Neural progenitor cell (in vitro differentiated cells): ENCODE measurements at regions not wholly inside any gene's neighbourhood (a gene's known extent, or its start where the extent isn't known, plus 50 kb on each side); places are given as distances from the start of the nearest gene placed in this dataset.

Source experiments
- DNase-seq: peaks from one replicate; pipeline ENCODE4 v3.0.0-alpha.2; 2016; ENCODE audit warnings: low spot score
- H2AFZ ChIP-seq: fragments of 200-600 bp; sonication (generic); replicated peaks from 2 replicates; pipeline ENCODE4 v1.6.1; 2016; ENCODE audit warnings: antibody characterized with exemption
- H3F3A ChIP-seq: fragments of 200-600 bp; sonication (generic); 2 replicates; pipeline ENCODE4 v1.6.1; 2016; ENCODE audit warnings: antibody characterized with exemption, low read depth
- H3K27ac ChIP-seq: fragments of 200-600 bp; sonication (generic); 2 replicates; pipeline ENCODE4 v1.5.1; 2016; ENCODE audit warnings: mild to moderate bottlenecking
- H3K27me3 ChIP-seq: fragments of 200-600 bp; sonication (generic); 2 replicates; pipeline ENCODE4 v1.6.1; 2016; ENCODE audit warnings: mild to moderate bottlenecking, moderate library complexity
- H3K36me3 ChIP-seq: fragments of 200-600 bp; sonication (generic); 2 replicates; pipeline ENCODE4 v1.5.1; 2016
- H3K4me1 ChIP-seq: fragments of 200-600 bp; sonication (generic); 2 replicates; pipeline ENCODE4 v1.6.1; 2016; ENCODE audit warnings: mixed run types
- H3K4me2 ChIP-seq: fragments of 200-600 bp; sonication (generic); 2 replicates; pipeline ENCODE4 v1.6.1; 2016
- H3K4me3 ChIP-seq: fragments of 200-600 bp; sonication (generic); 2 replicates; pipeline ENCODE4 v1.5.1; 2016
- H3K79me2 ChIP-seq: fragments of 200-600 bp; sonication (generic); 2 replicates; pipeline ENCODE4 v1.6.1; 2016; ENCODE audit warnings: low read depth
- H3K9ac ChIP-seq: fragments of 200-600 bp; sonication (generic); 2 replicates; pipeline ENCODE4 v1.6.1; 2016
- H3K9me3 ChIP-seq: fragments of 200-600 bp; sonication (generic); 2 replicates; pipeline ENCODE4 v1.5.1; 2016; ENCODE audit warnings: low read depth
- H4K20me1 ChIP-seq: fragments of 200-600 bp; sonication (generic); 2 replicates; pipeline ENCODE4 v1.6.1; 2016; ENCODE audit warnings: low read depth
- H3K27ac Mint-ChIP-seq: 3 replicates; pipeline ENCODE4 v1.8.0; 2021; ENCODE audit warnings: mixed read lengths
- H3K27me3 Mint-ChIP-seq: 2 replicates; pipeline ENCODE4 v1.8.0; 2022; ENCODE audit warnings: low read depth, mild to moderate bottlenecking, inconsistent platforms, moderate library complexity, mixed read lengths; ENCODE audit not compliant: insufficient read depth
- H3K36me3 Mint-ChIP-seq: 3 replicates; pipeline ENCODE4 v1.8.0; 2021; ENCODE audit warnings: mixed read lengths
- H3K4me1 Mint-ChIP-seq: 3 replicates; pipeline ENCODE4 v1.8.0; 2021; ENCODE audit warnings: mixed read lengths
- H3K4me3 Mint-ChIP-seq: 3 replicates; pipeline ENCODE4 v1.8.0; 2021; ENCODE audit warnings: mild to moderate bottlenecking, moderate library complexity, mixed read lengths
- H3K9me3 Mint-ChIP-seq: 3 replicates; pipeline ENCODE4 v1.8.0; 2020; ENCODE audit warnings: mixed read lengths
- EZH2 ChIP-seq: fragments of 200-600 bp; sonication (generic); IDR thresholded peaks from 2 replicates; pipeline ENCODE4 v1.6.1; 2017; ENCODE audit warnings: antibody characterized with exemption, mild to moderate bottlenecking, moderate library complexity
- EZH2phosphoT487 ChIP-seq: fragments of 200-600 bp; sonication (generic); IDR thresholded peaks from 2 replicates; pipeline ENCODE4 v1.6.1; 2017; ENCODE audit warnings: antibody characterized with exemption
- TF ChIP-seq, protein P1 (sequence below): fragments of 200-600 bp; sonication (generic); IDR thresholded peaks from 2 replicates; pipeline ENCODE4 v1.5.1; 2017; ENCODE audit warnings: antibody characterized with exemption, mild to moderate bottlenecking

DNA sequence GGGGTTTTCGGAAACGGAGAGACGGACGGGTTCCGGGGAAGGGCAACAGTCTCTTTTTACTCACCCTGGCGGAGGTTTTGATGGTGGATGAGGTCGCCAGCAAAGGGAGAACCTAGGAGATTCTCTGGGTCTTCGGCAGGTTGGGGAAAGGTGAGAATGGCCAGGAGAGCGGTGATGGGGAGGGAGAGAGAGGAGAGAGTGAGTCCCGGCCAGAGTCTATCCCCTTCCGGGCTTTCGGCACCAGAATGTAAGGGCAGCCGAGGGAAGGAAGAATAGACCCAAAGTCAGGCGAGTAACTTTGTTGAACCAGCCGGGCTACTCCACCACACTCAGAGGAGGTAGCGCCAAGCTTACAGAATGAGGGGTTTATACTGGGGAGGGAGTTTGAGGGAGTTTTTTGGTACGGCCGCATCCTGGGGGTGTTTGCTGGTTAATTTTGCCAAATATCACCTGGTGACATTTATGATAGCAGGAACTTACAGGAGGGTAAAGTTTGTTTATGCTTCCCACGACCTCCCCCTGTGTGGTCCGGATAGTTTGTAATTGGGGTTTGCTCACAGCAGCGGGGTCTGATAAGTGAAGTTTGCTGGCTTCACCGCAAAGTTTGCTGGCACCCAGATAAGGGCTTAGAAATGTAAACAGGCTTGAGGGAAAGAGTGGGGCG lies 141.1 kb upstream of the ETV3 start:
- Mint-ChIP-seq H3K4me1 (no peaks in the 10 kb centered on the region), H3K27ac (no peak overlapping the region), H3K4me3 (no peak overlapping the region), H3K36me3 (no peaks in the 10 kb centered on the region), H3K27me3 (no peaks in the 10 kb centered on the region), H3K9me3 (no peaks in the 10 kb centered on the region)
- Histone ChIP-seq H3K4me3 (no peak overlapping the region), H3F3A (no peaks in the 10 kb centered on the region), H3K27me3 (no peaks in the 10 kb centered on the region), H3K9me3 (no peaks in the 10 kb centered on the region), H3K4me1 (peaks cover 17% of the 10 kb centered on the region), H2AFZ (no peak overlapping the region), H3K4me2 (no peak overlapping the region), H3K9ac (no peak overlapping the region), H3K27ac (no peak overlapping the region), H4K20me1 (no peaks in the 10 kb centered on the region), H3K79me2 (no peaks in the 10 kb centered on the region), H3K36me3 (no peaks in the 10 kb centered on the region)
- TF ChIP-seq EZH2: no peak
- TF ChIP-seq, protein P1, sequence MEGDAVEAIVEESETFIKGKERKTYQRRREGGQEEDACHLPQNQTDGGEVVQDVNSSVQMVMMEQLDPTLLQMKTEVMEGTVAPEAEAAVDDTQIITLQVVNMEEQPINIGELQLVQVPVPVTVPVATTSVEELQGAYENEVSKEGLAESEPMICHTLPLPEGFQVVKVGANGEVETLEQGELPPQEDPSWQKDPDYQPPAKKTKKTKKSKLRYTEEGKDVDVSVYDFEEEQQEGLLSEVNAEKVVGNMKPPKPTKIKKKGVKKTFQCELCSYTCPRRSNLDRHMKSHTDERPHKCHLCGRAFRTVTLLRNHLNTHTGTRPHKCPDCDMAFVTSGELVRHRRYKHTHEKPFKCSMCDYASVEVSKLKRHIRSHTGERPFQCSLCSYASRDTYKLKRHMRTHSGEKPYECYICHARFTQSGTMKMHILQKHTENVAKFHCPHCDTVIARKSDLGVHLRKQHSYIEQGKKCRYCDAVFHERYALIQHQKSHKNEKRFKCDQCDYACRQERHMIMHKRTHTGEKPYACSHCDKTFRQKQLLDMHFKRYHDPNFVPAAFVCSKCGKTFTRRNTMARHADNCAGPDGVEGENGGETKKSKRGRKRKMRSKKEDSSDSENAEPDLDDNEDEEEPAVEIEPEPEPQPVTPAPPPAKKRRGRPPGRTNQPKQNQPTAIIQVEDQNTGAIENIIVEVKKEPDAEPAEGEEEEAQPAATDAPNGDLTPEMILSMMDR: no peak
- TF ChIP-seq EZH2phosphoT487: no peak
- no peak for DNase-seq

DNA sequence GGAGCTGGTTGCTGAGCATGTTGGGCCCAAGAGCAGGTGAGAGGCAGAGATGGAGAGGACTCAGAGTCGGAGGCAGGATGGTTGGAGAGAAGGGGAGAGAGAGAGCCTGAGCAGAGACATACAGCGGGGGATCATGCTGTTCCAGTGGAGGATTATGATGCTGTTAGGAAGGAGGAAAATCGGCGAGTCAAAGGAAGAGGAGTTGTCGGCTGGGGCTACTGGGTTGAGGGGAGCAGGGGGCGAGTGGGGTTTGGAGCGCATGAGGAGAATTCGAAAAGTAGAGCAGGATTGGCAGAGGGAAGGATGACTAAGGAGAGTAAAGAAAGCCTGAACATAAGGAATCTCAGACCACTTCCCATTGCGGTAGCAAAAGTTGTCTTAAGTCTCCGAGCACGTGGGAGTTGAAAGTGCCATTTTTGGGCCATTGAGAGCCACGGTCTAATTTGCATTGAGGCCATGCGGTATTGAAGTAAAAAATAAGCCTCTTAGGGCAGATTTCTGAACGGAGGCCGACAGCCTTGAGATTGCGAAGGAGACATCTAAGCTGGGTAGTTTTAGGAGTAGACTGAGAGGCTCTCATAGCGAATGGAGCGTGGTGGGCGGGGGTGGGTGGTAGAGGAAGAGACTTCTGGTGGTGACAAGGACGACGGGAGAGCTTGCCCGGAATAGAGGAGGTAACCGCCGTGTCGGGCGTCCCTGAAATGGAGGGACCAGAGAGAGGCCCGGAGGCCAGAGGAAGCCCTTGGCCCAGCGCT lies 140.4 kb upstream of the ETV3 start:
- H3K4me1 Mint-ChIP-seq: no peaks in the 10 kb centered on the region
- Histone ChIP-seq H3K36me3 (no peaks in the 10 kb centered on the region), H2AFZ (no peak overlapping the region), H3K27ac (no peak overlapping the region), H3K9me3 (no peaks in the 10 kb centered on the region), H3K4me1 (peaks cover 22% of the 10 kb centered on the region), H3K79me2 (no peaks in the 10 kb centered on the region), H4K20me1 (no peaks in the 10 kb centered on the region), H3K9ac (no peak overlapping the region), H3K4me2 (no peak overlapping the region), H3F3A (no peaks in the 10 kb centered on the region), H3K4me3 (no peak overlapping the region), H3K27me3 (no peaks in the 10 kb centered on the region)
- H3K4me3 Mint-ChIP-seq: no peak overlapping the region
- TF ChIP-seq, protein P1: no peak
- TF ChIP-seq EZH2phosphoT487 (no peak), EZH2 (no peak)
- no peaks in the 10 kb centered on the region for H3K9me3 Mint-ChIP-seq
- no peaks in the 10 kb centered on the region for H3K36me3 Mint-ChIP-seq
- no peak for DNase-seq
- H3K27ac Mint-ChIP-seq: no peak overlapping the region
- H3K27me3 Mint-ChIP-seq: no peaks in the 10 kb centered on the region

DNA sequence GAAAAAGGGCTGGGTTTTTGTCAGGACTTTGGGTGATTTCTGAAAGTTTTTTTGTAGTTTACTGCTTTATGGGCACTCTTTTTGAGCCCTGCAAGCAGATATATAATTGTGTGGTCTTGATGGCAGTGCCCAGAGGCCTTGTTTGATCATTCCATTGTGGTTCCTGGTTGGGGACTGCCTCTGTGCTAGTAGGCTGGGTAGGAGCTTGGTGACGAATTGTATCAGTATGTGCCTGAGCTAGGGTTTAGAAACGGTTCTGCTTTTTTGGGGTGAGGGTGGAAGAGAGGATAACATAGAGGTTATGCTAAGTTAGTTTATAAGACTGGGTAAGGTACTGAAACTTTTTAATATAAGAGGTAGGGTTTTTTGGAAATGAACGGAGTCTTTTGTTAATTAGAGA lies 139.7 kb upstream of the ETV3 start:
- Mint-ChIP-seq H3K4me1 (no peaks in the 10 kb centered on the region), H3K27ac (no peak overlapping the region), H3K4me3 (no peak overlapping the region), H3K9me3 (no peaks in the 10 kb centered on the region), H3K27me3 (no peaks in the 10 kb centered on the region), H3K36me3 (no peaks in the 10 kb centered on the region)
- Histone ChIP-seq H3K9ac (no peak overlapping the region), H3K27me3 (no peaks in the 10 kb centered on the region), H3K4me2 (no peak overlapping the region), H3K36me3 (no peaks in the 10 kb centered on the region), H3F3A (no peaks in the 10 kb centered on the region), H4K20me1 (no peaks in the 10 kb centered on the region), H2AFZ (no peak overlapping the region), H3K9me3 (no peaks in the 10 kb centered on the region), H3K4me3 (no peak overlapping the region), H3K79me2 (no peaks in the 10 kb centered on the region), H3K27ac (no peak overlapping the region), H3K4me1 (peaks cover 26% of the 10 kb centered on the region)
- TF ChIP-seq, protein P1: no peak
- no peak for TF ChIP-seq EZH2
- TF ChIP-seq EZH2phosphoT487: no peak
- no peak for DNase-seq
